DOHH2 (cell line): ENCODE measurements at regions not wholly inside any gene's neighbourhood (a gene's known extent, or its start where the extent isn't known, plus 50 kb on each side); places are given as distances from the start of the nearest gene placed in this dataset.

ENCODE experiments used
- EZH2phosphoT487 ChIP-seq: fragments of 200-600 bp; sonication (generic); IDR thresholded peaks from 2 replicates; pipeline ENCODE4 v1.6.1; 2017; ENCODE audit warnings: borderline replicate concordance, mild to moderate bottlenecking, antibody characterized with exemption, low read length, moderate library complexity, mixed read lengths
- TF ChIP-seq, protein P1 (sequence below): fragments of 200-600 bp; sonication (generic); IDR thresholded peaks from one replicate; pipeline ENCODE4 v1.5.1; 2014; ENCODE audit warnings: antibody characterized with exemption, mild to moderate bottlenecking, low read depth, low read length; ENCODE audit not compliant: poor library complexity, severe bottlenecking

DNA sequence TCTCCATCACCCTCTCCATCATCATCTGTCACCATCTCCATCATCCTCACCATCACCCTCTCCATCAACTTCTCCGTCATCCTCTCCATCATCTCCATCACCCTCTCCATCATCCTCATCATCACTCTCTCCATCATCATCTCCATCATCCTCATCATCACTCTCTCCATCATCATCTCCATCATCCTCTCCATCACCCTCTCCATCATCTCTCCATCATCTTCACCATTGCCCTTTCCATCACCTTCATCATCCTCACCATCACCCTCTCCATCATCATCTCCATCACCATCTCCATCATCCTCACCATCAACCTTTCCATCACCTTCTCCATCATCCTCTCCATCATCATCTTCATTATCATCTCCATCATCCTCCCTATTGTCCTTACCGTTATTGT lies 565.5 kb upstream of the SGCD start:
- TF ChIP-seq, protein P1, sequence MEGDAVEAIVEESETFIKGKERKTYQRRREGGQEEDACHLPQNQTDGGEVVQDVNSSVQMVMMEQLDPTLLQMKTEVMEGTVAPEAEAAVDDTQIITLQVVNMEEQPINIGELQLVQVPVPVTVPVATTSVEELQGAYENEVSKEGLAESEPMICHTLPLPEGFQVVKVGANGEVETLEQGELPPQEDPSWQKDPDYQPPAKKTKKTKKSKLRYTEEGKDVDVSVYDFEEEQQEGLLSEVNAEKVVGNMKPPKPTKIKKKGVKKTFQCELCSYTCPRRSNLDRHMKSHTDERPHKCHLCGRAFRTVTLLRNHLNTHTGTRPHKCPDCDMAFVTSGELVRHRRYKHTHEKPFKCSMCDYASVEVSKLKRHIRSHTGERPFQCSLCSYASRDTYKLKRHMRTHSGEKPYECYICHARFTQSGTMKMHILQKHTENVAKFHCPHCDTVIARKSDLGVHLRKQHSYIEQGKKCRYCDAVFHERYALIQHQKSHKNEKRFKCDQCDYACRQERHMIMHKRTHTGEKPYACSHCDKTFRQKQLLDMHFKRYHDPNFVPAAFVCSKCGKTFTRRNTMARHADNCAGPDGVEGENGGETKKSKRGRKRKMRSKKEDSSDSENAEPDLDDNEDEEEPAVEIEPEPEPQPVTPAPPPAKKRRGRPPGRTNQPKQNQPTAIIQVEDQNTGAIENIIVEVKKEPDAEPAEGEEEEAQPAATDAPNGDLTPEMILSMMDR, result no peak
- TF ChIP-seq EZH2phosphoT487, result no peak
